Kidney (tissue), 13 donors: ENCODE measurements at regions not wholly inside any gene's neighbourhood (a gene's known extent, or its start where the extent isn't known, plus 50 kb on each side); places are given as distances from the start of the nearest gene placed in this dataset.

Source experiments
- DNase-seq, 5 donors: peaks; one replicate each; pipeline ENCODE4 v3.0.0-alpha.2; 2013 to 2020
- FAIRE-seq: peaks from 2 replicates; lab custom pipeline; 2012; peaks lifted over from hg19 to GRCh38; lab: Jason Lieb, UNC
- H3K27ac ChIP-seq, 2 donors: one replicate each; pipeline ENCODE4 v1.7.0; 2013; ENCODE audit warnings: low read depth in 2 of 2, low read length in 2 of 2, inconsistent platforms in 1 of 2
- H3K27me3 ChIP-seq: one replicate; pipeline ENCODE4 v1.7.1; 2013; ENCODE audit warnings: low read length, inconsistent platforms; ENCODE audit not compliant: control insufficient read depth, insufficient read depth
- H3K36me3 ChIP-seq, 3 donors: one replicate each; pipeline versions ENCODE4 v1.7.0 to v1.7.1; 2013; ENCODE audit warnings: low read length in 3 of 3, control low read depth in 1 of 3, inconsistent platforms in 1 of 3; ENCODE audit not compliant: insufficient read depth in 3 of 3, control insufficient read depth in 2 of 3
- H3K4me1 ChIP-seq, 3 donors: one replicate each; pipeline versions ENCODE4 v1.7.0 to v1.7.1; 2013; ENCODE audit warnings: low read length in 3 of 3, inconsistent platforms in 1 of 3, low read depth in 1 of 3; ENCODE audit not compliant: control insufficient read depth in 2 of 3, insufficient read depth in 2 of 3
- H3K4me3 ChIP-seq, 3 donors: one replicate each; pipeline versions ENCODE4 v1.7.0 to v1.8.1; 2013; ENCODE audit warnings: low read length in 3 of 3, control low read depth in 1 of 3, inconsistent platforms in 1 of 3
- H3K9ac ChIP-seq, 3 donors: one replicate each; pipeline versions ENCODE4 v1.7.0 to v1.7.1; 2013; ENCODE audit warnings: low read length in 3 of 3, control low read depth in 1 of 3, inconsistent platforms in 1 of 3
- H3K9me3 ChIP-seq, 3 donors: one replicate each; pipeline versions ENCODE4 v1.7.0 to v1.7.1; 2013; ENCODE audit warnings: low read length in 3 of 3, control low read depth in 1 of 3, inconsistent platforms in 1 of 3; ENCODE audit not compliant: control insufficient read depth in 2 of 3, insufficient read depth in 1 of 3
- CTCF ChIP-seq: IDR thresholded peaks from 3 replicates; pipeline ENCODE4 v1.5.1; 2012; ENCODE audit warnings: mild to moderate bottlenecking, moderate library complexity, borderline replicate concordance; ENCODE audit not compliant: insufficient read depth; ENCODE audit errors: extremely low read depth
- intact Hi-C: fragments of 100-400 bp; cut with DNase I; formaldehyde crosslinking; loops from one replicate; pipeline ENCODE4 v1.11.1; 2022
- donor health status: control.
- donor health status: control.
- donor health status: control.
- donor health status: control.
- donor health status: control.
- donor health status: DM: yes; HTN: yes; CAD: no.
- donor health status: Normal renal cell carcinoma (clear cell type).

- H3K4me3 ChIP-seq: no peak overlapping the region
- no peak overlapping the region for H3K9ac ChIP-seq
- H3K27ac ChIP-seq: no peak overlapping the region
- H3K4me1 ChIP-seq: no peaks in the 10 kb centered on the region
- TF ChIP-seq CTCF: no peak
- no peaks in the 10 kb centered on the region for H3K36me3 ChIP-seq
- H3K9me3 ChIP-seq: no peaks in the 10 kb centered on the region
- intact Hi-C loops: no loop called here
- FAIRE-seq (no peak), DNase-seq (no peak)
- H3K27me3 ChIP-seq: no peaks in the 10 kb centered on the region
Measured at GRCh38 chr6:167392631-167393316, 67.9 kb downstream of the TTLL2 start.

GRCh38 chr6:167393731-167394130, 68.8 kb downstream of the TTLL2 start:
- intact Hi-C loops: no loop called here
- H3K36me3 ChIP-seq: no peaks in the 10 kb centered on the region
- no peak for FAIRE-seq
- no peaks in the 10 kb centered on the region for H3K9me3 ChIP-seq
- H3K4me1 ChIP-seq: no peaks in the 10 kb centered on the region
- no peak overlapping the region for H3K4me3 ChIP-seq
- DNase-seq: no peak
- no peak for TF ChIP-seq CTCF
- H3K27me3 ChIP-seq: no peaks in the 10 kb centered on the region
- H3K9ac ChIP-seq: no peak overlapping the region
- no peak overlapping the region for H3K27ac ChIP-seq

GRCh38 chr6:167394339-167394738, 69.5 kb downstream of the TTLL2 start:
- Histone ChIP-seq H3K27me3 (no peaks in the 10 kb centered on the region), H3K9ac (no peak overlapping the region), H3K36me3 (no peaks in the 10 kb centered on the region), H3K27ac (no peak overlapping the region), H3K4me1 (no peaks in the 10 kb centered on the region), H3K9me3 (no peaks in the 10 kb centered on the region), H3K4me3 (no peak overlapping the region)
- DNase-seq (no peak), FAIRE-seq (no peak)
- TF ChIP-seq CTCF: no peak
- intact Hi-C loops: no loop called here

- no peak overlapping the region for H3K27ac ChIP-seq
- no peaks in the 10 kb centered on the region for H3K27me3 ChIP-seq
- H3K4me1 ChIP-seq: no peaks in the 10 kb centered on the region
- DNase-seq (no peak), FAIRE-seq (no peak)
- TF ChIP-seq CTCF: no peak
- H3K36me3 ChIP-seq: no peaks in the 10 kb centered on the region
- H3K4me3 ChIP-seq: no peak overlapping the region
- no peaks in the 10 kb centered on the region for H3K9me3 ChIP-seq
- intact Hi-C loops: no loop called here
- H3K9ac ChIP-seq: no peak overlapping the region
Measured at GRCh38 chr6:167394820-167395219, 69.9 kb downstream of the TTLL2 start.
